GM18867 (cell line): ENCODE measurements at regions not wholly inside any gene's neighbourhood (a gene's known extent, or its start where the extent isn't known, plus 50 kb on each side); places are given as distances from the start of the nearest gene placed in this dataset.
A peak's percentile ranks its signal among the peaks of the same experiment; 100 is the strongest.
"Not testable (repeated sequence)": the region's sequence is repeated elsewhere in the genome, so short reads cannot be mapped to it uniquely, and the experiment has no call there.

Source experiments
- ATAC-seq: cut with Tn5 transposase; IDR thresholded peaks from one replicate; pipeline ENCODE4 v1.9.1; 2021; ENCODE audit warnings: mild to moderate bottlenecking, moderate library complexity; ENCODE audit not compliant: unreplicated experiment

GRCh38 chr1:198932351-198932991 is 293.6 kb downstream of the PTPRC start:
- ATAC-seq: no peak

GRCh38 chr1:198933515-198934222 is 294.8 kb downstream of the PTPRC start:
- ATAC-seq: no peak

GRCh38 chr1:198934426-198934825 is 295.6 kb downstream of the PTPRC start:
- ATAC-seq: no peak

GRCh38 chr1:198934901-198935305 is 296.1 kb downstream of the PTPRC start:
- ATAC-seq: no peak

- peak; percentile 41 for ATAC-seq
These were observed 296.6 kb downstream of the PTPRC start for GRCh38 chr1:198935306-198935921.

GRCh38 chr1:198936371-198937083 is 297.7 kb downstream of the PTPRC start:
- no peak for ATAC-seq

GRCh38 chr1:198937231-198938031 is 298.6 kb downstream of the PTPRC start:
- ATAC-seq: peak; percentile 97

- ATAC-seq: no peak
These were observed 300.4 kb downstream of the PTPRC start for GRCh38 chr1:198939286-198939685.

- ATAC-seq: no peak
These were observed 301.1 kb downstream of the PTPRC start for GRCh38 chr1:198939956-198940355.

- no peak for ATAC-seq
These were observed 303.6 kb downstream of the PTPRC start for GRCh38 chr1:198942466-198942865.

- ATAC-seq: no peak
These were observed 304.8 kb downstream of the PTPRC start for GRCh38 chr1:198943484-198944187.

GRCh38 chr1:198947456-198947855 is 308.6 kb downstream of the PTPRC start:
- no peak for ATAC-seq

GRCh38 chr1:198948895-198949659 is 310.2 kb downstream of the PTPRC start:
- ATAC-seq: no peak

- no peak for ATAC-seq
These were observed 311.2 kb downstream of the PTPRC start for GRCh38 chr1:198950036-198950435.

GRCh38 chr1:198955085-198955484 is 316.2 kb downstream of the PTPRC start:
- no peak for ATAC-seq

- ATAC-seq: no peak
These were observed 318.2 kb downstream of the PTPRC start for GRCh38 chr1:198957044-198957443.

- no peak for ATAC-seq
These were observed 320.2 kb downstream of the PTPRC start for GRCh38 chr1:198959032-198959431.

- no peak for ATAC-seq
These were observed 320.8 kb downstream of the PTPRC start for GRCh38 chr1:198959676-198960075.

- ATAC-seq: not testable (repeated sequence)
These were observed 325.0 kb downstream of the PTPRC start for GRCh38 chr1:198963796-198964195.
